ENCODE measurements at regions not wholly inside any gene's neighbourhood (a gene's known extent, or its start where the extent isn't known, plus 50 kb on each side); places are given as distances from the start of the nearest gene placed in this dataset.
"Not testable (repeated sequence)": the region's sequence is repeated elsewhere in the genome, so short reads cannot be mapped to it uniquely, and the experiment has no call there.

DNA sequence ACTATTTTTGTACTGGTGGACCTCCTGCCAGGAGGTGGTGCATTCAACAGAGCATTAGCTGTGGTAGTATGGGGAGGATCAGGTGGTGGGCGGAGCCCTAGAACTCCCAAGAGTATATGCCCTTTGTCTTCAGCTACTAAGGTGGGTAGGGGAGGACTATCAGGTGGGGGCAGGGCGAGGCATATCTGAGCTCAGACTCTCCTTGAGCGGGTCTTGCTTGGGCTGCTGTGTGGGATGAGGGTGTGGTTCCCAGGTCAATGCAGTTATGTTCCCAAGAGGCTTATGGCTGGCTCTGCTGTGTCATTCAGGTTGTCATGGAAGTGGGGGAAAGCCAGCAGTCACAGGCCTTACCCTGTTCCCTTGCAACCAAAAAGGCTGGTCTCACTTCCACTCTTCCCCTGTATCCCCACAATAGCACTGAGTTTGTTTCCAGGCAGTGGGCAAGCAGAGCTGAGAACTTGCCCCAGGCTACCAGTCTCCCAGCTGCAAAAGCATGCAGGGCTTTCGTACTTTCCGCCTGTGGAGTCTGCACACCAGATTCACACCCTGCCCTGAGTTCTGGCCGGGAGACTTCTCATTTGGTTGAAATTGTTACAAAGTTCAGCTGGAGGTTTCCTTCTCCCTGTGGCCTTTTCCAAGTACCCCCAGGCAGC, 93.7 kb upstream of the DPPA4 start:
- no peak for TF ChIP-seq CTCF (conservative IDR thresholded peaks at IDR 0.05; ENCODE audit: low read depth, low read length)
- no peak for DNase-seq (ENCODE audit: low read depth)
- H3K4me3 ChIP-seq (ENCODE audit: low read depth, low read length), result no peak overlapping the region

GRCh38 chr3:109413049-109413448, 75.7 kb upstream of the DPPA4 start:
- H3K4me3 ChIP-seq (ENCODE audit: low read depth, low read length), result no peak overlapping the region
- no peak for TF ChIP-seq CTCF (conservative IDR thresholded peaks at IDR 0.05; ENCODE audit: low read depth, low read length)
- DNase-seq (ENCODE audit: low read depth), result no peak

GRCh38 chr3:109411547-109411946, 74.2 kb upstream of the DPPA4 start:
- no peak for TF ChIP-seq CTCF (conservative IDR thresholded peaks at IDR 0.05; ENCODE audit: low read depth, low read length)
- H3K4me3 ChIP-seq (ENCODE audit: low read depth, low read length), result no peak overlapping the region
- DNase-seq (ENCODE audit: low read depth), result no peak

DNA sequence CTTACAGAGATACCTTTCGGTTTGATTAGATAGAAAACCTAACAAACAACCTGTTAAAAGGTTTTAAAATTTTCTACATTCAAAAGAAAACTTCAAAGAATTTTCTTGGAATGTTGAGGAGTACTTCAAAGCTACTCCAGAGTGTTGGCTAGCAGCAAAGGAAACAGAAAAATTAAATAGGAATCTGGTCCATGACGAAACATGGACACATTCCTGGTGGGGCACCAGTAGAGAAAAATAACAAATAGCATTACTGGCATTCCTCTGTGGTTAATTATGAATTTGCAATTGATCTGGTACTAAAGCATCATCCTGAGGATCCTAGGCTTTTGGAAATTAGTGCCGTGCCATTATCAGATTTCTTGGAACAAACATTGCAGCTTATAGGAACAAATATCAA, 59.5 kb upstream of the DPPA4 start:
- TF ChIP-seq CTCF (conservative IDR thresholded peaks at IDR 0.05; ENCODE audit: low read depth, low read length), result no peak
- peak; percentile 36 for DNase-seq (ENCODE audit: low read depth)
- no peak overlapping the region for H3K4me3 ChIP-seq (ENCODE audit: low read depth, low read length)

DNA sequence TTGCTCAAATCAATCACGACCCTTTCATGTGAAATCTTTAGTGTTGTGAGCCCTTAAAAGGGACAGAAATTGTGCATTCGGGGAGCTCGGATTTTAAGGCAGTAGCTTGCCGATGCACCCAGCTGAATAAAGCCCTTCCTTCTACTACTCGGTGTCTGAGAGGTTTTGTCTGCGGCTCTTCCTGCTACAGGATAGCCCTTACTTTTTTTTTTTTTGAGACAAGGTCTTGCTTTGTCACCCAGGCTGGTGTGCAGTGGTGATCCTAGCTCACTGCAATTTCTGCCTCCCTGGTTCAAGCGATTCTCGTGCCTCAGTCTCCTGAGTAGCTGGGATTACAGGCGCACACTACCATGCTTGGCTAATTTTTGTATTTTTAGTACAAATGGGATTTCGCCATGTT, 56.4 kb upstream of the DPPA4 start:
- DNase-seq (ENCODE audit: low read depth); H3K4me3 ChIP-seq (ENCODE audit: low read depth, low read length): not testable (repeated sequence)

DNA sequence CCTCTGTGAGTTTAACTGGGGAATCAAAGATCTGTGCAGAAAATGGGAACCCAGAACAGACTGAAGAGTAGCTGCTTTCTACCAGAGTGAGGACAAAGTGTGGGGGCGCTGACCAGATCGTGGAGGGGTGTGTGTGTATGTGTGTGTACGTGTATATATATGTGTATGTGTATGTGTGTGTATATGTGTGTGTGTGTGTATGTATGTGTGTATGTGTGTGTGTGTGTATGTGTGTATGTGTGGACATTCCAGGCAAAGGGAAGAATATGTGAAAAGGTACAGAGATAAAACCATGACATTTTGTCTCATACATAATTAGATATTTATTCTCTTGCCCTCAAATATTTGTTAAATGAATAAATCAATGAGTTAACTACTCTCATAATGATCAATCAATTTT, 54.9 kb upstream of the DPPA4 start:
- no peak for TF ChIP-seq CTCF (conservative IDR thresholded peaks at IDR 0.05; ENCODE audit: low read depth, low read length)
- DNase-seq (ENCODE audit: low read depth), result no peak
- no peak overlapping the region for H3K4me3 ChIP-seq (ENCODE audit: low read depth, low read length)

DNA sequence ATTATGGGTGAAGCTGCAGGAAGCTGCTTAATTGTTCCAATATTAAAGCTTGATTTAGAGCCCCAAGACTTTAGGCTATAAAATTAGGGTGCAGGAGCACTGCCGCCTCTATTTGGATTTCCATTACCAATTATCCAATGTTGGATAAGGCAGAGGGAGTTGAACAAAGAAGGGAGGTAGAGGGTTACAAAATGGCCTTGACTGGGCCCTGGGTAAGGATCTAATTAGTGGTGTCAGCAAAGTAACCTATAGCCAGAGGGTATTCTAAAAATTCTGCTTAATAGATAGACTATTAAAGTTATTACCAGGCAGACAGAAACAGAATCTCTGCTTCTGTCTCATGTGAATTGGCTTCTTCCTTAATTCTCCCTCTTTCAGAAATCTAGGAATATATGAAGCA, 50.3 kb upstream of the DPPA4 start:
- TF ChIP-seq CTCF (conservative IDR thresholded peaks at IDR 0.05; ENCODE audit: low read depth, low read length), result no peak
- H3K4me3 ChIP-seq (ENCODE audit: low read depth, low read length), result no peak overlapping the region
- no peak for DNase-seq (ENCODE audit: low read depth)

All from epithelial cell of proximal tubule (primary cell).